NAMALWA (cell line): ENCODE measurements at regions not wholly inside any gene's neighbourhood (a gene's known extent, or its start where the extent isn't known, plus 50 kb on each side); places are given as distances from the start of the nearest gene placed in this dataset.

Experiments used
- DNase-seq: peaks from one replicate; pipeline ENCODE4 v3.0.0-alpha.2; 2015; ENCODE audit warnings: low spot score

DNA sequence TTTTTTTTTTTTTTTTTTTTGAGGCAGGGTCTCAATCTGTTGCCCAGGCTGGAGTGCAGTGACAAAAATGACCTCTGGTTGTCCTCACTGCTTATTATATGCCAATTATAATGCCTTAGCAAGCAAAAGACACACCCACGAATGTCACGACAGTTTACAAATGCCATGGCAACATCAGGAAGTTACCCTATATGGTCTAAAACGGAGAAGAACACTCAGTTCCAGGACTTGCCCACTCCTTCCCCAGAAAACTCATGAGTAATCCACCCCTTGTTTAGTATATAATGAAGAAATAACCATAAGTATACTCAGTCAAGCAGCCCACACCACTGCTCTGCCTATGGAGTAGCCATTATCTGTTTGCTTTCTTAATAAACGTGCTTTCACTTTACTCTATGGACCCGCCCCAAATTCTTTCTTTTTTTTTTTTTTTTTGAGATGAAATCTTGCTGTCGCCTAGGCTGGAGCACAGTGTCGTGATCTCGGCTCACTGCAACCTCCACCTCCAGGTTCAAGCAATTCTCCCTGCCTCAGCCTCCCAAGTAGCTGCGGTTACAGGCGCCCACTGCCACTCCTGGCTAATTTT is 106.2 kb downstream of the SMIM20 start:
- peak; percentile 41 for DNase-seq

DNA sequence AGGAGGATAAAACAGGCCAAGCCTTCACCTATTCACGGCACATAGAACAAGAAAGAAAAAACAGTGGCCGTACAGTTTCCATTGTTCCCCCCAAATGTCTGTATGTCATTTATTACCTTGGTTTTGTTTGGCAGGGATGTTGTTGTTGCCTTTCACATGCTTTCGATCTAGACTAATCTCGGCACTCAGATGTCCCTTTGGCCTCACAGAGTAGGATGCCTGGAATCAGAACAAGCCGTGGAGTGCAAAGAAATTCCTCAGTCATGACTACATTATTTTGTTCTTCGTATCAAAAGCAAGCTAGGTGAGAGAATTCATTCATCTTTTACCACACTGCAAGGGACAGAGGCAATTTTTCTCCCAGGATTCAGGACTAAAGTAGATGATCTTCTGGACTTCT is 106.9 kb downstream of the SMIM20 start:
- no peak for DNase-seq

DNA sequence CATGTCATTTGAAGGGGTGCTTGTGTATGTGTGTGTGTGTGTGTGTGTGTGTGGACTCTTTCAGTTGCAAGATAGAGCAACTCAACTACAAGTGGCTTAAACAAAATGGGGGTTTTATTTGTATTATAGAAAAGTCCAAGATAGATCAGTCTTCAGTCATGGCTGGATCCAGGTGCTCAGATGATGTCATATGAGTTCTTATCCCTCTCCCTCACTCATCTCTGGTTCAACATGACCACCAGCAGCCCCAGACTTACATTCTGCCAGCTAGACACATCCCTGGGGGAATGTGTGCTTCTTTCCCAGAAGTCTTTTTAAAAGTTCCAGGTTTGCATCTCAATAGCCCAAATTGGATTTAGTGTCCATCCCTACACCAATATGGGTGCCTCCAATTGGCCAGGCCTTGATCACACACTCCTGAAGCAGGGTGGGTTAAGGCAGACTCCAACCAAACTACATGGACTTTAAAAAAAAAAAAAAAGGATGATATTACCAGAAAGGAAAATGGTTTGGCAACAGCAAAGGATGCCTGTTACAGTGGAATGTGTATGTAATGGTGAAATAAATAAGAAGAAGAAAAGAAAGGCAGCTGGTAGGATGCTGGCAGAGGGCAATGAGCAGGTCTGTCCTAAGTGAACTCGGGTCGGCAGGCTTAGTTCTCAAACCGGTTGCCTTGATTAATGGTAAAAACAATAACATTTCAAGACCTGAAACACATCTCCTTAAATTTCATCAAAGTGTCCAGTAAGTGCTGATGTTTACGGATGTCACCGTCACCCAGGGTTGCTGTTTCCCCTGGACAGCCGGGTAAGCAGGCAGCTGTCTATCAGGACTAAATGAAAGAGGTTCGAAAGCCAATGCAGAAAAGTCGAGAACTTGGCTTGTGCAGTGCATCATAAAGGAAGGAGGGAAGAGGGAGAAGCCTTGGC is 107.7 kb downstream of the SMIM20 start:
- DNase-seq = no peak

DNA sequence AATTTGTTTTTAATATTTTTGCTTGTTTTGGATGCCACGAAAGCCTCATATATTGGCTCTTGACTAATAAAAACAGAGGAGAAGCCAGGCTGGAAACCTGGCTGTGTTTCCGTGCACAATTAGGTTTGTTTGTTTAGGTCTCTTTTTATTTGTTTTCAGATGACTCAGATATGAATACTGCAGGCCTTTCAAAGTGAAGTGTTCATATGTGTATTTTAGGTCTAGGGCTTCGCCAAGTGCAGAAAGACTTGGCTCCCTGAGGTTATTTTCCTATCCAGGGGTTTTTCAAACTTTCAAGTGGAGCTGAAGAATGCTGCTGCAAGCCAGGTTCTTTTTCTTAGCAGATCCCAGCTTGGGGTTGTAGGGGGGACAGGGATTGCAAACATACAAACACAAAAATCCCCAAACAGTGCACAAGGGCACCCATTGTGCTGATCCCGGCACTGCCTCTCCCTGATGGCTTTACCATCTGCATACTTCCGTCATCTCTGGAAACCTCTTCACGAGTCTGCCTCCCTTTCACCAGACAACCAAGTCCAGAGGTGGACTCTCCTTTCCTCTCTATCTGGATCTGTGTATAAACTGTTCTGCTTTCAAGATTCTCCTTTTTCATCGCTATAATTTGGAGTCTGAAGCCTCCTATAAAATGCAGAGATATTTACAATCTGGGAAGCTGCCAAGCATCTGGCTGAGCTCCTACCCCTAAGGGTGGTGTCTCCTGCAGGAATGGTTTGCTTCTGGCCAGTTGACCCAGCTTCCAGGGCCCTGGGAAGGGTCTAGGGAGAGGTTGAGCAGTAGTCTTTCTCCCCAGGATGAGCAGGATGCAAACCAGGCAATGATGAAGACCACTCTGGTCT is 108.6 kb downstream of the SMIM20 start:
- no peak for DNase-seq

DNA sequence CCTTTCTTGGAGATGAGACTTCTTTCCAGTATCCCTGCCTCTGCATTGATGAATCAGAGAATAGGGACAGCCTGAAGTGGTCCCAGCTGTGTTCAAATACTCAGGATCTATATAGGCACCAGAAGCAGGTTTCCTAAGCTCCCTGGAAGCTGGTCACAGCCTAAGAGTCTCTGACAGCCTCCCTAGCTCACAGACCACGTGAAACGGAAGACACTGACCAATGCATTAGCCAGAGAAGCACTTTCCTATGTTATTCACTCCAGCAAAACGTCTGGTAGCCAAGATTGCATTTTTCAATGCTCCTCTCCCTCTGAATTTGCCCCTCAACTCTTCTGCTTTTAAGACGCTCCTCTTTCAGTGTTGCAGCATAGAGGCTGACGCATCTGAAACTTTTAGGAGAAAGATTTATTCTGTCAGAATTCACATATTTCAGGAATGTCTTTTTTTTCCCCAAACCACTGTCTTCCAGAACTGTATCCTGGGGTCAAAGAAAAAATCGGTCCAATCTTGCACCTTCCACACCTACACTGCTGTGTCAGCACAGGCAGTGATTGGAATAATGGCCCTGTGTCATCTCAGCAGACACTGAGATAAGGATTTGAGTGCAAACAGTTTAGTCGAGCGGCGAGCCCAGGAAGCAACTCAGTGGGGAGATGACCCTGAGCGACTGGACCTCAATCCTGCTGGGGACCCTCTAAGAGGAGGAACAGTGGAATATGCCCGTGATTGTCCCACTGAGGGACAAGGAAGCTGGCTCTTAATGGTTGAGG is 109.4 kb downstream of the SMIM20 start:
- DNase-seq = no peak

DNA sequence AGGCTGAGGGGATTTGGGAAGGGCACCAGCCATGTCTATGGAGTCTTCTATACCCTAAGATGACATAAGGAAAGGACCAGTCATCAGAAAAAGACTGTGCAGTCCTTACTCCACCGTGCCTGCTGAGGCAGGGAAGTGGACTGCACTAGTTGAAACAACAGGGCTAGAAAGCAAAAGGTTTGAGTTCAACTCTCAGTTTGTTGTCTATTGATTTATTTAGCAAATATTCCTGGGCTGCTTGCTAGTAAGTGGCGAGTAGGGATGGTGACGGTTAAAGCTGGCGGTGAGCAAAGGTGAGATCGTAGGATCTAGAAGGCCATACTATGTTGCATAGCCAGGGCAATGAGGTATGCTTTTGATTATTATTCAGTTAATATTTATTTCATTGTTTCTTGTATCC is 110.1 kb downstream of the SMIM20 start:
- DNase-seq = no peak

DNA sequence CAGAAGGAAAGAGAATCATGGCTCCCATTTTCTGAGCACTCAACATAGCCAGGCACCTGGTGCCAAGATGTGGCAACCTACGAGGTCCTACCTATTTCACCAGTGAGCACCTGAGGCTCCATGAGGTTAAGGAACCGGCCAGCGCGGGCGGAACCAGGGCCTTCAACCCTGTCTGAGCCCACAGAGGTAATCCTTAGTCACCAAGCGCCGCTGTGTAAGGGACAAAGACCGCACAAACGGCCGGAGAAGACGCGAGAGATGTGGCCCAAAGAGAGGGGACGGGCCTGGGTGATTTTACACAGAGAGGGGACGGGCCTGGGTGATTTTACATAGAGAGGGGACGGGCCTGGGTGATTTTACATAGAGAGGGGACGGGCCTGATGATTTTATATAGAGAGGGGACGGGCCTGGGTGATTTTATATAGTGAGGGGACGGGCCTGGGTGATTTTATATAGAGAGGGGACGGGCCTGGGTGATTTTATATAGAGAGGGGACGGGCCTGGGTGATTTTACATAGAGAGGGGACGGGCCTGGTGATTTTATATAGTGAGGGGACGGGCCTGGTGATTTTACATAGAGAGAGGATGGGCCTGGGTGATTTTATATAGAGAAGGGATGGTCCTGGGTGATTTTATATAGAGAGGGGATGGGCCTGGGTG is 114.2 kb downstream of the SMIM20 start:
- DNase-seq = no peak

DNA sequence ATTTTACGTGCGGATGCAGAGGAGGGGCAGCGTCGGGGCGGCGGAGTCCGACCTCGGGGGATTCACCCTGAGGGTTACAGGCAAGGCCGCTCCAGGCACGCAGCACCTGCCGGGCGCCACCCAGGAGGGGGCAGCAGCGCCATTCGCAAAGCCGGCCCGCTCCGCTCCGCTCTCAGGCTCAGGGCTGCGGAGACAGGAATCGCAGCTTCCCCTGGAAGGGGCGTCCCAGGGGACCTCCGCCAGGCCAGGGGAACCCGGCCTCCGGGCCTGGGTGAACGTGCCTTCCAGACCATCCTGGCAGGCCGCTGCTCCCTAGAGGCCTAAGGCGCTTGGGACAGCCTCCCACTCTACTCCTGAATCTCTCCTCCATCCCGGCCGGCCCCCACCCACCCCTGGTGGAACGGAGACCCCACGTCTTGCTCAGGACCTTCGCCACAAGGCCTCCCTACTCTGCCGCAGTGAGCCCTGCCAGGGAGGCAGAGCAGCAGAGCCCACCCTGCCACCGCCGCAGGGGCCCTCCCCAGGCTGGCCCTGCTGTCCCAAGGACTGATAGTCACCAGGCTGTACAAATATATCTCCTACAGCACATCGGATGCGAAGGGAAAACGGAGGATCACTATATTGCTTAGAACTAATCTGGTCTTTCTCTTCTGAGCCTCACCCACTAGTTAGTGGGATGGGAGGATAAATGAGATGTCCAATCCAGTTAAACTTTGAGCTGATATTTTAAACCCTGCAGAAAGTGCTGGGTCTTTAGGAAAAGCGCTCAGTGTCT is 115.0 kb downstream of the SMIM20 start:
- no peak for DNase-seq

DNA sequence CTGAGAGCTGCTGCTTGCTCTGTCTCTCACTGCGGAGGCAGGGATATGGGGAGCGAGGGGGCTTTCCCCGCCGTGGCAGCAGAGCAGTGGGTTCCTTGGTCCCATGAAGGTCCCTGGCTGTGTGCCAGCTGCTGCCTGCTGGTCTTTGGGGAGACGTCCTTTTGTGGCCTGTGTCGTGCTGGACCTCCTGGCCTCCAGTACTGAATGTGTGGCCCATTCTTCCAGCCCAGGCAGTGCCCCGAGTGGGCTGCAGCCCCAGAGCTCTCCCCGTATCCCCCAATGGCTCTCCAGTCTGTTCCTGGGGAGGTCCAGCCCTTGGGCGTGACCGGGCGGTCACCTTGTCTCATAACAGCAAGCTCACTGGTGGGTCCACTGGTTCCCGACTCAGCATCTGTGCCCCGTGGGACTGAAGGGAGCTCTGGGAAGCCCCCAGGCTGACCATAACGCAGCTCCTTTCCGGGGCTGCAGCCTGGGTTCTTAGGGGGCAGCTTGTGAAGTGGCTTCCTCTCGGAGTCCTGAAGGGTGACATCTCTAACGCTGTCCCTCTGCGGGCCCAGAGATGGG is 115.6 kb downstream of the SMIM20 start:
- no peak for DNase-seq

DNA sequence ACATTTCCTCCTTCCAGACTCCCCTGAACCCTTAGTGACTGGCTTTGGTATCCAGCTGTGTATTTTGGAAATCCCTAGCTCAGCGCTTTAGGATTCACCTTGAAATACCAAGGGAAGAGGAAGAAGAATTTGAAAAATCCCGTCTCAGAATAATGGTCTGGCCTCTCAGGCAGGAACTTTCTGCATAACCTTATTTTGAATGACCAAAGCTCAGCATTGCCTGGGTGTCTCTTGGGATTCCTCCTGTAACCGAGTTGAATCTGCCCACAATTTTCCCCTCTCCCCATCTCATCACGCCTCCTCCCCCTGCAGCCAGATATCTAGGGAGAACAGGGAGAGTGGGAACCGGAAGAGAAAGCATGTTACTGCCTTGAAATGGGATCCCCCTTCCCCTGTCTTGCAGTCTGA is 116.2 kb downstream of the SMIM20 start:
- DNase-seq = no peak

DNA sequence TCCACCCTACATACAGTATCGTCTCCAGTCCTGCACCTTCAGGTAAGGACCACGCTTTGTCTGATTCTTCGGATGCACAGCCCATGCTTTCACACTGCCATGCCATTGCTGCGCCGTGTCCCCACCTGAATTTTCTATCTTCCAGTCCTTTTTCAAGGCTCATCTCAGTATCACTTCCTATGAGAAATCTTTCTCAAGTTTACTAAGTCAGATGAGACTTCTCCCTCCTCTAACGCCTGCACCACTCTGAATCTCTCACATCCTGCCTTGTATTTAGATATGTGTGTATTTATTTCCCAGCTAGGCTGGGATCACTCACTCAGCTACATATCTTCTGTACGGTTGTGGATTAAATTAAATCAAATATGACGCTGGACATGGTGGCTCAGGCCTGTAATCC is 116.8 kb downstream of the SMIM20 start:
- no peak for DNase-seq

DNA sequence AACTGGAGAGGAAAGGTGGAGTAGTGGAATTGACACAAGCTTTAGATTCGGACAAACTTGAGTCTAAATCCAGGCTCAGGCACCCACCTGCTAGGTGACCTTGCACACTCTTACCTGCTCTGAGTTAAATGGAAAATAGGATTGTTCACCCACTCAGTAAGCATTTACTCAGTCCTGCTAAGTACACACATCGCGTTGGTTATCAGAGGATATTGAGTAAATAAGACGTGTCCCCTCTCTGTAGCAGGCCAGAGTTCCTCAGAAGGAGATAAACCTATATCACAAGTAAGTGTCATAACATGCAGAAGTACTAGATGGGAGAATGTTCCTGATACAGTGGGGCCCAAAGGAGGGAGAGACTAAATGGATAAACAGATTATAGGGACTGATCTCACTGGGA is 117.7 kb downstream of the SMIM20 start:
- no peak for DNase-seq

DNA sequence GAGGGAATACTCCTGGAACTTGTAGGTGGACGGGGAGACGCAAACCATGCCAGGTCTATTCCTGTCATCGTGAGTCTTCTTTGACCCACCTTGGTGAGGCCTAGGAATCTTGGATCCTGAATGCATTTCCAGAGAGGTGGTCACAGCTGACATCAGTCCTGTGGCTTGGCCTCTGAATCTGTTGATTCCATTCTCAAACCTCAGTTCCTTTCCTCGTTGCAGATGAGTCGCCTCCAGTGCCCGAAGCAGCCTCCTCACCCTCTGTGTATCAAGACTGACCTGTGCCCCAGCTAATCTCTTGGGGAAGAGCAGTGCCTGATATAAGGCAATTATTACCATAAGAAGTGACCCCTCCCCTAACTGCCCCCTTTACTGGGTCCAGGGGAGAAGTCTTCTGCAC is 118.1 kb downstream of the SMIM20 start:
- no peak for DNase-seq

DNA sequence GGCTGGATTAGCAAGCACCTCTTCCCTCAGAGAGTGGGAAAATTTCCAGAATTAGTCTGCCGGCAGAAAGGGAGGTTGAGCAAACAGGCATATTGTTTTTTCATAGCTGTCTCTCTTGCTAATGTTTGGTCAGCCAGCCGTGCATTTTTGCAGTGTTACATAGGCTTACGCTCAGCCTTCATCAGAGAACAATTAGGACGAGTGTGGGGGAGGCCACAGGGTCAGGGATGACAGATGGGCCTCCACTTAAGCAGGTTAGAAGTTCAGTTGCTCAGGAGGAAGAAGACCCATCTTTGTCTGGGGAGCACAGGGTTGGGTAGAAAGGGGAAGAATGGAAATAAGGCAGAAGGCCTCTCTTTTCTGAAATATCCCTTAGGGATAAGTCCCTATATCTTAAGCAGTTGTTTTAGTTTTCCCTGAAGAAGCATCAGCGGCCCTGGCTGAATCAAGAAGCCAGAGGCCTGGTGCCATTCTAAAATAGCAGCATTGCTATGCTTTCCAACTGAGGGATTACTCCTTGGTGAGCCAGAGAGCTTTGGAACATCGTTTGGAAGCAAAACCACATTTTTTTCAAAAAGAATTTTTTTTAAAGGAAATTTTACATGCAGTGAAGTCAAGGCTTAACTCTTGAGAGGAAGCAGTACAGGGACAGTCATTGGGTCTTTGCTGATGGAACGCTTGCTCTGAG is 118.8 kb downstream of the SMIM20 start:
- DNase-seq = no peak

DNA sequence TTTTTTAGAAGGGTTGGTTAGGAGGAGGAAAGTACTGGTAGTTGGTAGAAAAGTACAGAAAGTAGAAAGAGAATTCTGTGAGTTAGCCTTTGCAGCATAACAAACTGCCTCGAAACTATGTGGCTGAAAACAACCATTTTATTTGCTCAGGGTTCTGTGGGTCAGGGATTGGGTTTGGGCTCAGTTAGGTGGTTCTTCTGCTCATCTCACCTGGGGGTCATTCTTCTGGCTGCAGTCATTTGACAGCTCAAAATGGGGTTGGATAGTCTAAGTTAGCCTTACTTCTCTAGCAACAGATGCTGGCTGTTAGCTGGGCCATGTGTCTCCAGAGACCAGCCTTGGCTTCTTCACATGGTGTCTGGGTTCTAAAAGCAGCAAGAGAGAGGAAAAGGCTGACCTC is 119.4 kb downstream of the SMIM20 start:
- DNase-seq = no peak

DNA sequence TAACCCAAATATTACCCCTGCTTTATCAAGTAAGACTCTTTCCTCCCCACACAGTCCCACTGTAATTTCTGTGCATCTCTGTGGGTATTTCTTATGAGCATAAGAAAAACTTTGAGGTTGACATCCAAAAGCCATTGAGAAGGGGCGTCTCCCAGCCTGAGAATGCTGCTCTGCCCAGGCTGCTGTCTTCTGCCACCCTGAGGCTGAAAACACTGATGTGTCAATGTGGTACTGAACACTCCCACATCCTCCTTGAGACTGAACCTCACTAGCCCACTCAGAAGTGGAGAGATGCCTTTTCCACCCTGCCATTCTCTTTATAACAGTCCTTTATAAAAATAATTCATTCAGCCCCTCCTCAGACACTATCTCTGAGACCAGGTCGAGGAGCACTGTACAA is 120.8 kb downstream of the SMIM20 start:
- DNase-seq = no peak

DNA sequence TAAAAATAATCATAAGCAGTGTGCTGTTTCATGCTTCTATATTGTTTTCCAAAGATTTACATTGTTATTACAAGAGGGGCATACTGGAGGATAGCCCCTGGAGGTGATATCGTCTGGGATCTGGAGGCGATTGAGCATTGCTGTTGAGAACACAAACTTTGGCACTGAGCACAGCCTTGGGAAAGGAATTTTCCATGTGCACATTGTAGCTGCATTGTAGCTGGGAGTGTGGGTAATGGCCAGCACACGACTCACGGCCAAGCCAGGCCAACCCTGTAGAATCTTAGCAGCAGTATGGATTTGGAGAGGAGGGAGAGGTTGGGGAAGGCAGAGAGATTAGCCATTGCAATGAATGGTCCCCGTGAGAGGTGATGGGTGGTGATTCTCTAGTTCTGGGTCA is 121.9 kb downstream of the SMIM20 start:
- DNase-seq = no peak

DNA sequence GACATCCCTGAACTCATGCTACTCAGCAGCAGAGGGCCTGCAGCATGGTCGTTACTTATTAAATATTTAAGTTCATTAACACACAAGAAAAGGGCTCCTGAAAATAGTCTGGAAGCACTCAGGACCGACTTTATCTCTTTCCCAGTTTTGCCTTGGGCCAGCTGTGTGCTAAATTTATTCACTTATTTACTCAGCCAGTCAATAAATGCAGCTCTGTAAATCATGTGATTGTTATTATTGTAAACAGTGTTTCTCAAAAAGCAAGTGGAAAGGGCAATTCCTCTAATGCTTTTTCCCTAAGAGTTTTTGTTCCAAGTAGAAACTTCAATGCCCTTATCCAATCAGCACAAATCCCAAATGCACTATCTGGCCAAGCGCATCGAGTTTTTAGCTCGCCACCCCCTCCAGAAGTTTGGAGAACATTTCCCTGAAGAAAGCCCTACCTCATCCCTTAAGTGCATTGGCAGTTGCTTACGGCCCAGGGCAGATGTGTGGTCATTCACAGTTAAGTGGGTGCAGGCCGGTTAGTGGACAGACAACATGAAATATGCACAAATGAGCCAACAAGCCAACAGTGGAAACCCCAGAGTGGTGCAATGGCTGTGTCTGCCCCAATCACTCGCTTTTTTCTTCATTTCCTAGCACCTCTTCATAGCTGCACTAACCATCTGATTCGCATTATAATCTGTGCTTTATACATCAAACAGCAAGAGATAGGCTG is 125.8 kb downstream of the SMIM20 start:
- DNase-seq = no peak

DNA sequence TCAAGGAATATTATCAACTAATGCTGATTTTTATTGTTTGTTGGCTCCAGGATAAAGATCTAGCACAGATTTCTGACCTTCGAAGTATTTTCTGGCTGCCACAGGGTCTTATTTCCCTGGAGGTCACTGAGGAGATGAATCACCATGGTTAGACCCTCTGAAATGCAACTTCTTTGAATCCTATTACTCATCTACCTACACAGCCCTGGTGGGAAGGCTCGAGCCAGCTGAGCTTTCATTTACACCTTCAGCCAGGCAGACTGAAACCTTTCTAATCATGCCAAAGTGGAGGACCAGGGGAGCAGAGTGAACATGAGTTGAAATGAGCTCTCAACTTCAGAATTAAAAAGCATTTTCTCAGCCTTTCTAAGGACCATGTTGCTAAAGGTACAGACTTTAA is 130.5 kb downstream of the SMIM20 start:
- no peak for DNase-seq
